ENCODE measurements at regions not wholly inside any gene's neighbourhood (a gene's known extent, or its start where the extent isn't known, plus 50 kb on each side); places are given as distances from the start of the nearest gene placed in this dataset.
"Not testable (repeated sequence)": the region's sequence is repeated elsewhere in the genome, so short reads cannot be mapped to it uniquely, and the experiment has no call there.

- no peaks in the 10 kb centered on the region for H3K36me3 ChIP-seq
- no peaks in the 10 kb centered on the region for H3K27me3 ChIP-seq
- no peak overlapping the region for H3K4me3 ChIP-seq
- no peaks in the 10 kb centered on the region for H3K9me3 ChIP-seq
- H3K4me1 ChIP-seq: no peaks in the 10 kb centered on the region
- no peak overlapping the region for H3K27ac ChIP-seq
- ATAC-seq (no peak), DNase-seq (no peak)
- intact Hi-C loops (cut with DNase I): loop anchor here in 1 of 10 donors (10.0 kb wide), 1 partner anchor 175 kb away; no protein-coding TSS in a partner anchor
- WGBS, 4 donors: 83 to 84% (median 83%) methylated on average over 1 of the region's 1 CpG
- no peak for TF ChIP-seq POLR2A (IDR thresholded peaks at IDR 0.05)
These were observed 1756.2 kb upstream of the SEL1L start for GRCh38 chr14:83289896-83290295.

- Histone ChIP-seq H3K27ac (no peak overlapping the region), H3K9me3 (no peaks in the 10 kb centered on the region), H3K4me1 (no peaks in the 10 kb centered on the region), H3K27me3 (no peaks in the 10 kb centered on the region), H3K4me3 (no peak overlapping the region), H3K36me3 (no peaks in the 10 kb centered on the region)
- TF ChIP-seq CTCF (IDR thresholded peaks at IDR 0.05): no peak
- no peak for TF ChIP-seq POLR2A (IDR thresholded peaks at IDR 0.05)
- ATAC-seq (no peak), DNase-seq (no peak)
- intact Hi-C loops (cut with DNase I): loop anchor here in 1 of 10 donors (10.0 kb wide), 1 partner anchor 174 kb away; no protein-coding TSS in a partner anchor
These were observed 1756.8 kb upstream of the SEL1L start for GRCh38 chr14:83290447-83290846.

GRCh38 chr14:83291714-83292113 lies 1758.1 kb upstream of the SEL1L start:
- ATAC-seq (no peak), DNase-seq (no peak)
- no peak overlapping the region for H3K27ac ChIP-seq
- H3K36me3 ChIP-seq: no peaks in the 10 kb centered on the region
- no peaks in the 10 kb centered on the region for H3K27me3 ChIP-seq
- intact Hi-C loops (cut with DNase I): loop anchor here in 1 of 10 donors (10.0 kb wide), 1 partner anchor 173 kb away; no protein-coding TSS in a partner anchor
- H3K9me3 ChIP-seq: no peaks in the 10 kb centered on the region
- TF ChIP-seq CTCF (IDR thresholded peaks at IDR 0.05) (no peak), POLR2A (IDR thresholded peaks at IDR 0.05) (no peak)
- no peak overlapping the region for H3K4me3 ChIP-seq
- H3K4me1 ChIP-seq: no peaks in the 10 kb centered on the region
- WGBS, 4 donors: 46 to 76% (median 54%) methylated on average over 1 of the region's 1 CpG

GRCh38 chr14:83294941-83295340 lies 1761.3 kb upstream of the SEL1L start:
- Histone ChIP-seq H3K27ac (no peak overlapping the region), H3K36me3 (no peaks in the 10 kb centered on the region), H3K4me1 (no peaks in the 10 kb centered on the region), H3K4me3 (no peak overlapping the region), H3K27me3 (no peaks in the 10 kb centered on the region), H3K9me3 (no peaks in the 10 kb centered on the region)
- ATAC-seq (no peak), DNase-seq (no peak)
- intact Hi-C loops (cut with DNase I): loop anchor here in 1 of 10 donors (10.0 kb wide), 1 partner anchor 170 kb away; no protein-coding TSS in a partner anchor
- WGBS, 4 donors: 18 to 51% (median 42%) methylated on average over 1 of the region's 1 CpG
- no peak for TF ChIP-seq POLR2A (IDR thresholded peaks at IDR 0.05)
- no peak for TF ChIP-seq CTCF (IDR thresholded peaks at IDR 0.05)

- Histone ChIP-seq H3K4me1 (no peaks in the 10 kb centered on the region), H3K9me3 (no peaks in the 10 kb centered on the region), H3K36me3 (no peaks in the 10 kb centered on the region), H3K27ac (no peak overlapping the region), H3K4me3 (no peak overlapping the region), H3K27me3 (no peaks in the 10 kb centered on the region)
- intact Hi-C loops (cut with DNase I): loop anchor here in 1 of 10 donors (10.0 kb wide), 1 partner anchor 167 kb away; no protein-coding TSS in a partner anchor
- TF ChIP-seq CTCF (IDR thresholded peaks at IDR 0.05): no peak
- TF ChIP-seq POLR2A (IDR thresholded peaks at IDR 0.05): no peak
- ATAC-seq (no peak), DNase-seq (no peak)
- 75 to 94% (median 84%) methylated on average over 3 of the region's 3 CpGs for WGBS, 4 donors
These were observed 1763.7 kb upstream of the SEL1L start for GRCh38 chr14:83297361-83297760.

GRCh38 chr14:83298016-83298415 lies 1764.4 kb upstream of the SEL1L start:
- 67 to 83% (median 73%) methylated on average over 2 of the region's 2 CpGs for WGBS, 4 donors
- intact Hi-C loops (cut with DNase I): loop anchor here in 1 of 10 donors (10.0 kb wide), 1 partner anchor 167 kb away; no protein-coding TSS in a partner anchor
- not testable (repeated sequence) for H3K4me3 ChIP-seq, H3K27ac ChIP-seq, DNase-seq, H3K36me3 ChIP-seq, H3K27me3 ChIP-seq, ATAC-seq, H3K9me3 ChIP-seq, H3K4me1 ChIP-seq
